IMR-90 (cell line): ENCODE measurements at regions not wholly inside any gene's neighbourhood (a gene's known extent, or its start where the extent isn't known, plus 50 kb on each side); places are given as distances from the start of the nearest gene placed in this dataset.
A peak's percentile ranks its signal among the peaks of the same experiment; 100 is the strongest.

Experiments
- ATAC-seq: fragments of 200-7000 bp; cut with Tn5 transposase; 2 replicates; pipeline ENCODE4 v1.9.1; 2020; ENCODE audit warnings: low read depth, mild to moderate bottlenecking, moderate library complexity
- BruUV-seq: library from RNA; stranded (reverse); fragments of 400-500 nt; replicated peaks from 2 replicates; lab custom pipeline; 2021; lab: Mats Ljungman, UMichigan
- CTCF ChIA-PET: fragments of 300-600 bp; formaldehyde crosslinking; extraction: SDS; loops from one replicate; lab custom pipeline; 2021; ENCODE audit warnings: antibody characterized with exemption; lab: Yijun Ruan, JAX
- POLR2A ChIA-PET: fragments of 300-600 bp; sonication (Branson Sonifier 250); formaldehyde crosslinking; loops from one replicate; lab custom pipeline; 2022; ENCODE audit warnings: antibody characterized with exemption; ENCODE audit not compliant: unreplicated experiment; lab: Charles Lee
- DNase-seq: peaks from one replicate; pipeline ENCODE4 v3.0.0; 2013
- H2AFZ ChIP-seq: replicated peaks from 2 replicates; pipeline ENCODE3; 2013; ENCODE audit warnings: low read length, mild to moderate bottlenecking; ENCODE audit not compliant: poor library complexity
- H2AK5ac ChIP-seq: 2 replicates; pipeline ENCODE4 v1.6.1; 2013; ENCODE audit warnings: low read depth, low read length, inconsistent platforms
- H2AK9ac ChIP-seq: replicated peaks from 2 replicates; pipeline ENCODE3; 2013; ENCODE audit warnings: mild to moderate bottlenecking, low read depth, low read length, moderate library complexity; ENCODE audit not compliant: poor library complexity
- H2BK120ac ChIP-seq: 2 replicates; pipeline ENCODE4 v1.6.1; 2013; ENCODE audit warnings: low read depth, low read length, inconsistent platforms
- H2BK15ac ChIP-seq: 3 replicates; pipeline ENCODE4 v1.6.1; 2013; ENCODE audit warnings: low read depth, low read length, inconsistent platforms
- H2BK20ac ChIP-seq: 2 replicates; pipeline ENCODE4 v1.6.1; 2013; ENCODE audit warnings: low read depth, mild to moderate bottlenecking, inconsistent platforms, low read length, moderate library complexity
- H2BK5ac ChIP-seq: 2 replicates; pipeline ENCODE4 v1.6.1; 2013; ENCODE audit warnings: mild to moderate bottlenecking, low read depth, low read length, inconsistent platforms; ENCODE audit not compliant: poor library complexity, severe bottlenecking
- H3K14ac ChIP-seq: replicated peaks from 2 replicates; pipeline ENCODE4 v1.6.1; 2013; ENCODE audit warnings: low read depth, low read length, inconsistent platforms
- H3K18ac ChIP-seq: 2 replicates; pipeline ENCODE4 v1.6.1; 2013; ENCODE audit warnings: low read depth, low read length, control low read depth
- H3K23ac ChIP-seq: 2 replicates; pipeline ENCODE4 v1.6.1; 2013; ENCODE audit warnings: low read depth, low read length, inconsistent platforms
- H3K27ac ChIP-seq: 2 replicates; pipeline ENCODE4 v1.5.1; 2013; ENCODE audit warnings: mild to moderate bottlenecking, control low read depth, low read length; ENCODE audit not compliant: insufficient read depth
- H3K27me3 ChIP-seq: 2 replicates; pipeline ENCODE4 v1.6.1; 2013; ENCODE audit warnings: low read length; ENCODE audit not compliant: control insufficient read depth, insufficient read depth
- H3K36me3 ChIP-seq: 2 replicates; pipeline ENCODE4 v1.6.1; 2013; ENCODE audit warnings: low read length, mixed read lengths; ENCODE audit not compliant: control insufficient read depth, insufficient read depth
- H3K4ac ChIP-seq: 2 replicates; pipeline ENCODE4 v1.6.1; 2013; ENCODE audit warnings: low read depth, low read length, inconsistent platforms
- H3K4me1 ChIP-seq: 2 replicates; pipeline ENCODE4 v1.6.1; 2013; ENCODE audit warnings: low read length, mixed read lengths; ENCODE audit not compliant: control insufficient read depth, insufficient read depth
- H3K4me2 ChIP-seq: 2 replicates; pipeline ENCODE4 v1.6.1; 2013; ENCODE audit warnings: low read depth, mild to moderate bottlenecking, control low read depth, low read length, moderate library complexity
- H3K4me3 ChIP-seq: 2 replicates; pipeline ENCODE4 v1.5.1; 2013; ENCODE audit warnings: low read depth, mild to moderate bottlenecking, control low read depth, low read length, moderate library complexity; ENCODE audit not compliant: insufficient read depth
- H3K56ac ChIP-seq: 2 replicates; pipeline ENCODE4 v1.6.1; 2013; ENCODE audit warnings: low read length, inconsistent platforms; ENCODE audit not compliant: insufficient read depth; ENCODE audit errors: extremely low read depth
- H3K79me1 ChIP-seq, 2 experiments: 2 replicates each; pipeline ENCODE4 v1.6.1; 2013; ENCODE audit warnings: low read length in 2 of 2, inconsistent platforms in 1 of 2, low read depth in 1 of 2
- H3K9ac ChIP-seq: 2 replicates; pipeline ENCODE4 v1.6.1; 2013; ENCODE audit warnings: low read depth, low read length, control low read depth
- H3K9me1 ChIP-seq: 2 replicates; pipeline ENCODE4 v1.6.1; 2013; ENCODE audit warnings: low read length, inconsistent platforms; ENCODE audit not compliant: insufficient read depth
- H3K9me3 ChIP-seq: 2 replicates; pipeline ENCODE4 v1.6.1; 2013; ENCODE audit warnings: low read length; ENCODE audit not compliant: control insufficient read depth, insufficient read depth
- H4K20me1 ChIP-seq: 2 replicates; pipeline ENCODE4 v1.6.1; 2013; ENCODE audit warnings: low read length, inconsistent platforms; ENCODE audit not compliant: insufficient read depth
- H4K5ac ChIP-seq: 2 replicates; pipeline ENCODE4 v1.6.1; 2013; ENCODE audit warnings: mild to moderate bottlenecking, low read depth, low read length, control low read depth
- H4K8ac ChIP-seq, 2 experiments: 2 replicates each; pipeline ENCODE4 v1.6.1; 2013; ENCODE audit warnings: low read depth in 2 of 2, low read length in 2 of 2, control low read depth in 1 of 2, inconsistent platforms in 1 of 2
- H4K91ac ChIP-seq: 2 replicates; pipeline ENCODE4 v1.6.1; 2013; ENCODE audit warnings: low read depth, low read length, inconsistent platforms; ENCODE audit not compliant: insufficient read depth
- RFX5 ChIP-seq: IDR thresholded peaks from 2 replicates; pipeline ENCODE4 v1.8.0; 2012; ENCODE audit warnings: low read depth, mild to moderate bottlenecking, low read length, moderate library complexity
- WGBS, 2 experiments: methylation state at CpG; one replicate each; pipeline versions ENCODE4 v1.1.5 to v1.1.7; 2013; ENCODE audit warnings: missing lambda C conversion rate in 2 of 2; ENCODE audit not compliant: insufficient read length in 1 of 2; ENCODE audit errors: extremely low coverage in 2 of 2; 5-methylcytosine and 5-hydroxymethylcytosine counted together
- dilution Hi-C: fragments of 300-500 bp; cut with HindIII; formaldehyde crosslinking; loops from one replicate; pipeline ENCODE4 v1.14.3; 2018; ENCODE audit warnings: low sequenced_read_pairs; ENCODE audit not compliant: unreplicated experiment
- in situ Hi-C: fragments of 300-500 bp; cut with MboI; formaldehyde crosslinking; loops from 3 replicates; pipeline ENCODE4 v1.14.3; 2019; ENCODE audit warnings: low sequenced_read_pairs, inconsistent platforms, mixed read lengths
- intact Hi-C: fragments of 100-400 bp; cut with micrococcal nuclease; formaldehyde crosslinking; loops from 2 replicates; pipeline ENCODE4 v1.10.0; 2022
- TF ChIP-seq, protein P1 (sequence below): fragments of 150-350 bp; IDR thresholded peaks from 2 replicates; pipeline ENCODE4 v1.6.1; 2016; ENCODE audit warnings: low read depth, mild to moderate bottlenecking, low read length, moderate library complexity, borderline replicate concordance

DNA sequence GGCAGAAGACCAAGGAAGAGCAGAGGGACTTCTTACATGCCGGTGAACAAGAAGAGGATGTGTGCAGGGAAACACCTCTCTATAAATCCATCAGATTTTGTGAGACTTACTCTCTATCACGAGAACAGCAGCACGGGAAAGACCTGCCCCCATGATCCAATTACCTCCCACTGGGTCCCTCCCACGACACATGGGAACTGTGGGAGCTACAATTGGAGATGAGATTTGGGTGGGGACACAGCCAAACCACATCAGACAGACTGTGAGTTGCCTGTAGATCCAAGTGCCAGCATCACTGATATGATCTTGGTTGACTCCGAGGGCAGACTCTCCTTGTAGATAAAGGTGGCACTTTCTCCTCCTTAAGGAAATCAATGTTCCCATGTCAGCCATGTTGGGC, 414.8 kb upstream of the JARID2 start:
- dilution Hi-C loops = no loop called here
- DNase-seq = no peak
- CTCF ChIA-PET = no interaction called here

More for the DNA sequence above, 414.8 kb upstream of the JARID2 start:
- Histone ChIP-seq H3K79me1 (no peaks in the 10 kb centered on the region), H3K27me3 (no peaks in the 10 kb centered on the region), H4K5ac (no peak overlapping the region), H3K56ac (no peak overlapping the region), H2AK9ac (no peak overlapping the region), H3K9me3 (no peaks in the 10 kb centered on the region), H3K9me1 (no peaks in the 10 kb centered on the region), H4K20me1 (no peaks in the 10 kb centered on the region), H2BK5ac (no peak overlapping the region), H3K4me3 (no peak overlapping the region), H3K23ac (no peak overlapping the region), H3K4ac (no peak overlapping the region), H4K8ac (no peak overlapping the region), H3K4me2 (no peak overlapping the region), H3K4me1 (no peaks in the 10 kb centered on the region), H3K36me3 (no peaks in the 10 kb centered on the region), H2BK20ac (no peak overlapping the region), H3K27ac (no peak overlapping the region), H4K91ac (no peak overlapping the region), H3K14ac (0 out of 2 replicates have a peak overlapping the region, but pooled peaks have one; percentile 6), H2AFZ (no peak overlapping the region), H2BK120ac (no peak overlapping the region), H3K18ac (no peak overlapping the region), H2BK15ac (no peak overlapping the region), H3K9ac (no peak overlapping the region), H2AK5ac (no peak overlapping the region)
- TF ChIP-seq, protein P1, sequence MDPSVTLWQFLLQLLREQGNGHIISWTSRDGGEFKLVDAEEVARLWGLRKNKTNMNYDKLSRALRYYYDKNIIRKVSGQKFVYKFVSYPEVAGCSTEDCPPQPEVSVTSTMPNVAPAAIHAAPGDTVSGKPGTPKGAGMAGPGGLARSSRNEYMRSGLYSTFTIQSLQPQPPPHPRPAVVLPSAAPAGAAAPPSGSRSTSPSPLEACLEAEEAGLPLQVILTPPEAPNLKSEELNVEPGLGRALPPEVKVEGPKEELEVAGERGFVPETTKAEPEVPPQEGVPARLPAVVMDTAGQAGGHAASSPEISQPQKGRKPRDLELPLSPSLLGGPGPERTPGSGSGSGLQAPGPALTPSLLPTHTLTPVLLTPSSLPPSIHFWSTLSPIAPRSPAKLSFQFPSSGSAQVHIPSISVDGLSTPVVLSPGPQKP = no peak
- no peak for TF ChIP-seq RFX5
- intact Hi-C loops (loop anchor here (10.0 kb wide), 1 partner anchor 794 kb away; no protein-coding TSS in a partner anchor), in situ Hi-C loops (loop anchor here (25.0 kb wide), 1 partner anchor 619 kb away; no protein-coding TSS in a partner anchor)
- WGBS, 2 experiments = no CpG with 5 or more reads among the region's 5 CpGs
- no TSS peak for BruUV-seq
- ATAC-seq = no peak
- POLR2A ChIA-PET = no interaction called here
